ENCODE measurements at regions not wholly inside any gene's neighbourhood (a gene's known extent, or its start where the extent isn't known, plus 50 kb on each side); places are given as distances from the start of the nearest gene placed in this dataset.

DNA sequence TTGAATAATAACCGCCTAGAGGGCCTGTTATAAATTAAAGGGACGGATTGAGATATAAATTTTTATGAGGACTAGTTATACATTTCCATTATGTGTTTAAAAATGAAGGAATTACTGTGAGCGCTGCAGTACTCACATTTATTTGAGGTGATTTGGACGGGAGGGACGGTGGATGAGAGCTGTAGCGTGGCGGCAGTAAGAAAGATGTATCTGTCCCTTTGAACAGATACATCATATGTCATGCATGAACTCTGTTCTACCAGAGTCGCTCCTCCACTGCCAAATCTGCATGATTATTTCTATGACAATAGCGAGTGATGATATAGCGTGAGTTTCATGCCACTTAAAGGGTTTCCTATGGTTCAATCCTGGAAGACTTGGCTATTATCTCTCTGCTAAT lies 538.8 kb downstream of the MCTP2 start:
- TF ChIP-seq, protein P1, sequence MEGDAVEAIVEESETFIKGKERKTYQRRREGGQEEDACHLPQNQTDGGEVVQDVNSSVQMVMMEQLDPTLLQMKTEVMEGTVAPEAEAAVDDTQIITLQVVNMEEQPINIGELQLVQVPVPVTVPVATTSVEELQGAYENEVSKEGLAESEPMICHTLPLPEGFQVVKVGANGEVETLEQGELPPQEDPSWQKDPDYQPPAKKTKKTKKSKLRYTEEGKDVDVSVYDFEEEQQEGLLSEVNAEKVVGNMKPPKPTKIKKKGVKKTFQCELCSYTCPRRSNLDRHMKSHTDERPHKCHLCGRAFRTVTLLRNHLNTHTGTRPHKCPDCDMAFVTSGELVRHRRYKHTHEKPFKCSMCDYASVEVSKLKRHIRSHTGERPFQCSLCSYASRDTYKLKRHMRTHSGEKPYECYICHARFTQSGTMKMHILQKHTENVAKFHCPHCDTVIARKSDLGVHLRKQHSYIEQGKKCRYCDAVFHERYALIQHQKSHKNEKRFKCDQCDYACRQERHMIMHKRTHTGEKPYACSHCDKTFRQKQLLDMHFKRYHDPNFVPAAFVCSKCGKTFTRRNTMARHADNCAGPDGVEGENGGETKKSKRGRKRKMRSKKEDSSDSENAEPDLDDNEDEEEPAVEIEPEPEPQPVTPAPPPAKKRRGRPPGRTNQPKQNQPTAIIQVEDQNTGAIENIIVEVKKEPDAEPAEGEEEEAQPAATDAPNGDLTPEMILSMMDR (IDR thresholded peaks at IDR 0.05), result no peak
- TF ChIP-seq POLR2A (IDR thresholded peaks at IDR 0.05), result no peak
